ENCODE measurements at regions not wholly inside any gene's neighbourhood (a gene's known extent, or its start where the extent isn't known, plus 50 kb on each side); places are given as distances from the start of the nearest gene placed in this dataset.

DNA sequence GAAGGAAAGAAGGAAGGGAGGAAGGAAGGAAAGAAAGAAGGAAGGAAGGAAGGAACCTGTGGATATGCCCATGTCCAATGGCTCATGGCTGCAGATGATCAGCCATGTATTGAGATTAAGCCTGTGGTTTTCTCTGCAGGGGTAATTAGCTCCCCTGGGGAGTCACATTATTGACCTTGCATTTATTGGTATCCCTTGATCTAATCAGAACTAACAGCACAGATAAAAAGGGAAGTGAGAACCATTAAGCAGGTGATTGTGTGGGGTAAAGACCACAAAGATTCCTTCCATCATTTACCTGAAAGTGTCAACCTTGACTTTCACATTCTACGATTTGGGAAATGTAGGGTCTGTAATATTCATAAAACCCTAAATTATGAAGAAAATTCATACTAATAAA, 390.7 kb downstream of the BRINP2 start:
- intact Hi-C loops (cut with DNase I), result no loop called here
- ATAC-seq (no peak), DNase-seq (no peak)

DNA sequence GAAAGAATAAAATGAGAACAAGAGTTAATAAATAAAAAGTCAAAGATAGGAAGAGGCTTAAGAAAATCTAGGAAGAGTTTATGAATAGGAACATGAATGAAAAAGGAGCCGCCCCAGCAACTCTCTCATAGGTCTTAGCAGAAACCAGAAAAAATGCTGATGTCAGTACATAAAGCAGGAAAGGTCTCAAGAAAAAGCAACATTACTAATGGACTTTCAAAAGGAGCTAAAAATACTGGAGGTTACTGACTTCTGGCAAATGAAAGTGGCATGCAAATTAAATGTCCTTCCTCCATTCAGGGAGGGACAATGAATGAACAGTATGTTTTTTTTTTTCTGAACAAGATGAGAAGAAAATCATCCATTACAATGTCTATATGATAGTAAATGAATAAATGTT, 387.6 kb downstream of the BRINP2 start:
- DNase-seq (no peak), ATAC-seq (no peak)
- intact Hi-C loops (cut with DNase I), result no loop called here

DNA sequence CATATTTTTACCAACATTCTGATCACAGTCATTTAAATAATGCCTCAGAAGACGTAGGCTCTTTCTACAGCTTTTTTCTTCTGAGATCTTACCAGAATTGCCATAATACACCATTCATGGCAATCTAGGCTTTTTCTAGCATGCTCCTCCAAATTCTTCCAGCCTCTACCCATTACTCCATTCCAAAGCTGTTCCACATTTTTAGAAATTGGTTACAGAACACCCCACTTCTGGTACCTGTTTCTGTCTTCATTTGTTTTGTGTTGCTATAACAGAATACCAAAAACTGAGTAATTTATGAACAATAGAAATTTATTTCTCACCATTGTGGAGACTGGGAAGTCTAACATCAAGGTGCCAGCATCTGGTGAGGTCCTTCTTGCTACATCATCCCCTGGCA, 385.4 kb downstream of the BRINP2 start:
- DNase-seq (no peak), ATAC-seq (no peak)
- intact Hi-C loops (cut with DNase I), result no loop called here

DNA sequence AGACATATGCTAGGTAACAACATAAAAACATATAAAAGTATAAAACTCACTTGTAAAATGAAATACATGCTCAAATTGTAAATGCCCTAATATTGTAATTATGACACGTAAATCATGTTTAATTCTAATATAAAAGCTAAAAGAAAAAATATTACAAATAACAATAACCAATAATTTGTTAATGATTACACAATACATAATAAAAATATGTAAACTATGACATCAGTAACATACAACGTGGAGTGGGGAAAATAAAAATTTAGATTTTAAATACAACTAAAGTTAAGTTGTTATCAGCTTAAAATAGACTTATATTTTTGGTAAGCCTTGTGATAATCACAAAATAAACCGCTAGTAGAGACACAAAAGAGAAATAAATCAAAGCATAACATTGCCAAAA, 376.4 kb downstream of the BRINP2 start:
- ATAC-seq, result no peak
- intact Hi-C loops (cut with DNase I), result loop anchor here in 1 of 2 donors (10.0 kb wide), 1 partner anchor 58 kb away; no protein-coding TSS in a partner anchor

DNA sequence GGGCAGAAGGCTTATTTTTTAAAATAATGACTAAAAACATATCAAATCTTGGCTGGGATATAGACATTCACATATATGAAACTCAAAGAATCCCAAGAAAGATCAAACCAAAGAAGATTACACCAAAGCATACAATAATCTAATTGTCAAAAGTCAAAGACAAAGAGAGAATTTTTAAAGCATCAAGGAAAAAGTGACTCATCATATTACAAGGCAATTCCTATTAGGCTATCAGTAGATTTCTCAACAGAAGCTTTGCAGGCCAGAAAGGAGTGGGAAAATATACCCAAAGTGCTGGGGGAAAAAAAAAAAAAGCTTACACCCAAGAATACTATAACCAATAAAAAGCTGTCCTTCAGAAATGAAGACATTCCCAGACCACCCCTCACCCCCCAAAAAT, 375.6 kb downstream of the BRINP2 start:
- DNase-seq, result no peak
- intact Hi-C loops (cut with DNase I), result loop anchor here in 1 of 2 donors (10.0 kb wide), 1 partner anchor 58 kb away; no protein-coding TSS in a partner anchor
- ATAC-seq, result no peak

More for the DNA sequence above, 376.4 kb downstream of the BRINP2 start:
- DNase-seq, result no peak

DNA sequence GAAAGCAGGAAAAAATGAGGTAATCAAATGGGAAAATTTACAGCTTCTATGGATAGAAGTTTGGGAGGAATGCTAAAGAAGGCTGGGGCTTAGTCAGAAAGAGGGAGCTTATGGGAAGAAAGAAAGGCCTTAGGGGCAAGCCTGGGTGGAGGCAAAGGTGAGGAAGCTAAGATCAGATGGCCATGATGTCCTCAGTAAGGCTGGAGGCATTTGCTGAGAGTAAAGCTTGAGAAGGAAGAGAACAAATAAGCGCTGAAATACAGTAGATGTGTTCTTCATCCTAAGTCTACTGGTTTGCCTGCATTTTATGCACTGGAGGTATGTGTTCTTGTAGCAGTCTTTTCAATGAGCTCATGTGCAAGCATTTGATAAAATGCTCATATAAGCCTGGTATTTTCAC, 355.4 kb downstream of the BRINP2 start:
- no peak for ATAC-seq
- no peak for DNase-seq
- intact Hi-C loops (cut with DNase I), result no loop called here

DNA sequence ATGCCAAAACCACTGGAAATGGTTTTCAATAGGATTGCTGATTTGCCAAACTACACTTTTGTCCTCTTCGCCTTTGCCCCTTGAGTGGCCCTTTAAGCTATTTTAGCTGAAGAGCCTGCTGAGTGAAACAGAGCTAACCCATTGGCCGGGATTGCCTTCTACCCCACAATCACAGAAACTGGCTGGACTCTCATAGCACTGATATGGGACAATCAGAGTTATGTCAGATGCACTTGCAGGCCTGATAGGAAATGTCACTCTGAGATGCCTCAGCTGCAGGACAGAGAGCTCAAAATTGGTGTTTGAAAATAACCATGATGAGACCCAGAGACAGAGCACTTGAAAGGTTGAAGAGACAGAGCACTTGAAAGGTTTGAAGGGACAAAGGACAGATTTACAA, 354.4 kb downstream of the BRINP2 start:
- intact Hi-C loops (cut with DNase I), result no loop called here
- DNase-seq (no peak), ATAC-seq (peak; percentile 95 to 98)

DNA sequence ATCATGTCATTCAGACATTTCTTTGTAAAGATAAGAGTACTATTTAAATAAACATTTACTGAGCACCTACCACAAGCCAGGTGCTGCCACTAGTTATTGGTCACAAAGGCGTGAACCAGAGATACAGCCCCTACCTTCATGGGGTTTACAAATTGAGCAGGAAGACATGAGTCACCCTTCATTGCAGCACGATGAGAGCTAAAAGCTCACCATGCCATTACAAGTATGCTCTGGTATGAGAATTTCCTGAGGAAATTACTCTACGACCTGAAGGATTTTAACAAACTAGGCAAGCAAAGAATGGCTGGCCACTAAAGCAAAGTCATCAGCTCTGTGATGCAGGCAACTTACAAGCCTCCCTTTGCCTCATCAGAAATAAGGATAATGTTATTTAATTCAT, 346.8 kb downstream of the BRINP2 start:
- intact Hi-C loops (cut with DNase I), result no loop called here
- DNase-seq (no peak), ATAC-seq (no peak)

DNA sequence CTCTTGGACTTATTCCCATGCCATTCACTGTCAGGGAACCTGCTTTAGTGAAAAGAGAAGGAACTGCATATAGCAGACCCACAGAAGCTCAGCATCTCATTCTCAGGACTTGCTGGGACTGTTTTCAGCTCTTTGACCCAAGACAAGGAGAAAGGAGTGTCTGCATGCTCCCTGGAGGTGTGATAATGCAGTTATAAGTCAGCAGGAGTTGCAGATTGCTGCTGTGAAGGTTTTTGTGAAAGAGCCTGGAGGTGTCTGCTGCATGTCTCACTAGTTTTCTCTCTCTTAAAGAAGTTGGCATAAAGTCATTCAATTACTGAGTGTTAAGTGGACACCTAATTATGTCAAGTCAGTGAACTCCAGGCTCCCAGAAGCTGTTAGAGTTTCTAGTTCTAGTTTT, 343.4 kb downstream of the BRINP2 start:
- no peak for ATAC-seq
- intact Hi-C loops (cut with DNase I), result no loop called here
- DNase-seq, result no peak

DNA sequence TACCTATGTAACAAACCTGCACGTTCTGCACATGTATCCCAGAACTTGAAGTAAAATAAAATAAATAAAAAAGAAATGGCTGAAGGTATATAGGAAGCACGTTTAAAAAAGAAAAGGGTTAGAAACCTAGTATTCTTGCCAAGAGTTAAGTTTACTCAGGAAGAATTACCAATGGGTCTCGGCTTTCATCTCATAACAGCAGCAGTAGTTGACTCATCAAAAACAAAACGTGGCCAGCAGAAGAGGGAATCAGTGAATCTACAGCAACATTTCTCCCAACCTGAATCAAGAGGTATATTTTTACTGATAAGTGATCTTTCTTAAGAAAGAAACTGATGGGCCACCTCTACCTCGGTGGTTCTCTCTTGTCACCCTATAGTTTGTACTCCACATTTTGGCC, 340.3 kb downstream of the BRINP2 start:
- intact Hi-C loops (cut with DNase I), result no loop called here
- DNase-seq (no peak), ATAC-seq (no peak)

DNA sequence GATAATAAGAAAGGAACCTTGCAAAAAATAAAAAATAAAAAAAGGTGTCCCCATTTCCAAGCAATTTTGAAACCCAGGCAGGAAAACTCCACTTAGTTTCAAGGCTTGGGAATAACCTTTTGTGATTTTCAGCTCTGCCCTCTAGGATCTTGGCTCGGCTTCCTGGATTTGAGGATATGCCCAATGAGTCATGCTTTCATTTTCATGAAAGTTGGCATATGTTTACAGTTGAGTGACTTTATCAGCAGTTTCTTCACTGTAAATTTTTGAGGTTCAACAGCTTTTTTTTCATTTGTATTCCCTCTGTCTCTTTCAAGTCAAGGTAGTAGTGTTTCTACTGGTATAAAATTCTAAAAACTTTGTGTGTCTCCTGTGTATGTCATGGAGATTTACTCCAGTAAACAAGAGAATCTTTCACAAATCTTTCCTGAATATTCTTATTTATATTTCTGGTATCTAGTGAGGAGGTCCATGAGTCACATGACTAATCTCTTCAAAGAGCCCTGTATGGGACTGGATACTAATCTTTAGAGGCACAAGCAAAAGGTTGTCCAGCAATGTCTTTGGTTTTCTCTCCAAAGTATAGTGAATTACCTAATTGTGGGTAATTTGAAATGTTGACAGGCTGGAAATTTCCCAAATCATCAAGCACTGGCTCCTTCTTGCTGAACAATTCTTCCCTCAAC, 335.3 kb downstream of the BRINP2 start:
- intact Hi-C loops (cut with DNase I), result no loop called here
- no peak for ATAC-seq
- DNase-seq, result no peak

DNA sequence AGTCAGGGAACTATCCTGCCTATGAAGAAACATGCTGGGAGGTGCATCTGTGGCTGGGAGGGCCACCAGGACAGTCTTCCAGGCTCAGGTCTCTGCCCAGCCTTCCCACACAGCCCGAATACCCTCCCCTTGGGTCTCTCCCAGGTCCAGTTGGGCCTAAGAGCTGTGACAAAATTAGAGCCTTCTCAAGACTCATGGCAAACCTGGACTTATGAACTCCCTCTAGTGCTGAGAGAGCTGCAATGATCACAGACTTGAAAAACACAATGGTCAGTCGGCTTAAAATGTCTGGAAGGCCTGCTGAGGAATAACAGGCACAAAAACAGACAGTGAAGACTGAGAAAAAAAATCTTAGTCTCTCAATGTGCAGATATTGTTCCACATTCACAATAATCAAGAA, 325.1 kb downstream of the BRINP2 start:
- intact Hi-C loops (cut with DNase I), result no loop called here
- ATAC-seq (no peak), DNase-seq (no peak)

DNA sequence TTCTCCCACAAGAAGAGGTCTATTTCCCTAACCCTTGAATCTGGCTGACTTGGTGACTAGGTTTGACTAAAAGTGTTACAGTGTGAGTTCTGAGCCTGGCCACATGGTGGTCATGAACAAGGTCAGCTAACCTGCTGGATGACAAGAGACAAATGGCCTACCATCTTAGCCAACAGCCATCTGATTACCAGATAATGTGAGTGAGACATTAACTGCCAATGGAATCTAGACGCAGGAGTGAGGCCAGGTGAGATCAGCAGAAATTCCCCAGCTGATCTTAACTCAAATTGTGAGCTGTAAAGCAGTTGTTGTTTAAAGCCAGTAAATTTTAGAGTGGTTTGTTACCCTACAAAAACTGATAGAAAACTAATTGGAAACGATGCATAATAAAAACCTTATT, 320.0 kb downstream of the BRINP2 start:
- intact Hi-C loops (cut with DNase I), result no loop called here
- no peak for ATAC-seq

DNA sequence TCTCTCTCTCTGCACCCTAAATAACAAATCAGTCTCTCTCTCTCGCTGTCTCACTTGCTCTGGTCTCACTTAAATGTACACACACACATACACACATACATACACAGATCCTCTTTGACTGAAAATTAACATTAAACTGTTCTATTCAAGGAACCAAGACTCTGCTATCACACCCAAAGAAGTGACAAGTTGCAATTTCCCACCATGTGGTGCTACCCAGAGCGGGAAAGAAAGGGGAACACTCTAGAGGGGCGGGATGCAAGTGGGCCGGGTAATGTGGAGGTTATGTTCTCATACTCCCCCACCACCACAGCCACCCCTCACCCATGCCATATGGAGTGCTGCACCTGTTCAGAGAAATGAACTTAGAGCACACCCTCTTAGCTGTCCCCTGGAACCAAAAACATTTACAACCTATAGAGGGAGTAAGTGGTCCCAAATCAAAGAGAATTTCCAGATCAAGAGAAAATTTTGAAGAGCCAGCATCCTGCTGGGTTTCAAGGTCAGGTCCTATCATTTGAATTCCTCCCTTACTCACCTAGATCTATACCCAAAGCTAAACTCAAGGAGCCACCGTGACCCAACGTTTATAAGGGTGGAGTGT, 319.4 kb downstream of the BRINP2 start:
- no peak for ATAC-seq
- intact Hi-C loops (cut with DNase I), result no loop called here
- DNase-seq, result no peak

More for the DNA sequence above, 320.0 kb downstream of the BRINP2 start:
- no peak for DNase-seq

DNA sequence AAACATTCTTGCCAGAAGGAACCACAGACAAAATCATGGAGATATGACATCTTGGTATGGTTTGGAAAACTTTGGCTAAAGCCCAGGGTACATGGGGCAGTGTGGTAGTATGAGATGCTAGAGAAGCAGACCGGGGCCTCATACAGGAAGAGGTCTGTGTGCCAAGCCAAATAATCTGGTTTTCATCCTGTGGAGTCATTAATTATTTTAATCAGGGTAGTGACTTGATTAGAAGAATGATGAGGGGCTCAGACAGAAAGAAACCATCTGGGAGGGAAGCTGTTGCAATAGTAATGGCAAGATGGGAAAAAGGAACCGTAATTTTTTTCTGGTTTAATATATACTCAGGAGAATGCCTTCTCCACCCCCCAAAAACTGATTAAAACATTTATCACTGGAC, 318.0 kb downstream of the BRINP2 start:
- no peak for ATAC-seq
- no peak for DNase-seq
- intact Hi-C loops (cut with DNase I), result no loop called here

DNA sequence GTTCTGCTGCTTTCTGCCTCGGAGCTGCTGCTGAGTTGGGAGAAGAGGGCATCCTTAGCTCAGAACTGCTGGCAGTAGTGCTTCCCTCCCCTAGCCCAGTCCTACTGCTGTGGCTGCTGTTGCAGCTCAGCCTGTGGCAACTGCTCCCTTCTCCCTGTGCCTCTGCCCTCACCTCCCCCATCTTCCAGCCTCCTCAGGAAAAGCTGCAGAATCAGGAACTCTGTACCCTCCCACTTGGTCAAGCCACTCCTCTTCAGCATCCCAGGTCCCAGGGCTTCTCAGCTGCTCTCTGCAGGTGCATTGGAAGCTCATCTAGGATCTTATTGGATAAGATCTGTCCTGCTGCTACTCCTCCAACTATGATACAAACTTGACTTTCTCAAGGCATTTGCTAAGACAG, 316.7 kb downstream of the BRINP2 start:
- no peak for DNase-seq
- intact Hi-C loops (cut with DNase I), result no loop called here
- ATAC-seq, result no peak

DNA sequence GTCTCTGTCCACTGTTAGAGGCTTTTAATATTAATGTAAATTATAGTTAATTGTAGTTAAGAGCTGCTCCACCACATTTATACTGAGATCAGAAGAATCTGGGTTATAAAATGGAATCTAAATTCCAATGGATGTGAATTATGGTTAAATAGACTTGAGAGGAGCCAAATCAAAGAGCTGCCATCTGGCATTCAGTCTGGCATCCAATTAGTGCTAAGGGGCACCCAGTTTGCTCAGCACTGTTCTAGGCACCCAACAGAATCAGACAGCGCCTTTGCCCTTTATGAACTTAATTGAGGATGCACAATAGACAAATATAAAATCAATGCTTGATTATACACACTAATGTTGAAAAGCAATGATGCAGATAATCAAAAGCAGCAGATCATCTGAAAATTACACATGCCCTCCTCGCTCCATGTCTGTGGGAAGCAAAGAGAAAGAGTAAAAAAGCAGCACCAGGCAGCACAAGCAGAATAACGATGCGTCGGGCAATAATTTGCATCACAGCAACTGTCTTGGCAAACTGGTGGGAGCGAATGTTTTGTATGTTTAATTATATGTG, 310.1 kb downstream of the BRINP2 start:
- DNase-seq, result no peak
- ATAC-seq, result no peak
- intact Hi-C loops (cut with DNase I), result no loop called here

DNA sequence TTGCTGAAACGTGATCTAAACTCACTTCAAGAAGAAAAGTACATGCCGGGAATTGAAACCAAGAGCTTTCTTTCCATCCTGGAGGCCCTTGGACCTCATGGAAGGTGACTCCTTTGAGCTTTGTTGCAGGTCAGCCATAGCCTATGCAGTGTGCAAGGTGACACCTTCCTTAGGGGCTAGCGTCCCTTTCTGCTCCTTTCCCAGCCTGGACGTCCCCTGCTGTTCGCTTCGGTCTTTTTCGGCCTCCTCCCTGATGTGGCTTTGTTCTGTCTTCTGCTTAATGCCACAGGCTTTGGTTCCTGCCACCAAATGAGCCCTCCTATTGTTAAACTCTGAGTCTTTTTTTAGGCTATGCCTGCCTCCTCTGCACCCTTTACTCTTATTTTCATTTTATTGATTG, 308.8 kb downstream of the BRINP2 start:
- no peak for ATAC-seq
- intact Hi-C loops (cut with DNase I), result no loop called here
- DNase-seq, result no peak

DNA sequence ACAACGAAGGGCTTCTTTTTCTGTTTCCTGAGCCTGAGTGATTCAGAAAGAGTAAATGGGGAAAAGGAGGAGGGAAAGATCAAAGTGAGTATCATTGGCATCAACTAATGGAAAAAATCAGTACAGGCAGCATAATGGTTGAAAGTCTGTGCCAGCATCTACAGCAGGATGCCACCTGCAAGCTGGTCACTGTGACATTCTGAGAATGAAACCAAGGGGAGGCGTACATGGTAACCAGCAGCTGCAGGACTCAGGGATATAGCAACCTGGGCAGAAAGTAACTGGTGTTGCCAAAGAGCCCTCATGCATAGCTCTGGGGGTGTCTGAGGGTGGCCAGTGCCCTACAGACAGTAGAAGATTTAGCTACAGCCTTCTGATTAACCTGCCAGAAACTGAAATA, 305.9 kb downstream of the BRINP2 start:
- intact Hi-C loops (cut with DNase I), result no loop called here
- ATAC-seq, result no peak
- no peak for DNase-seq

DNA sequence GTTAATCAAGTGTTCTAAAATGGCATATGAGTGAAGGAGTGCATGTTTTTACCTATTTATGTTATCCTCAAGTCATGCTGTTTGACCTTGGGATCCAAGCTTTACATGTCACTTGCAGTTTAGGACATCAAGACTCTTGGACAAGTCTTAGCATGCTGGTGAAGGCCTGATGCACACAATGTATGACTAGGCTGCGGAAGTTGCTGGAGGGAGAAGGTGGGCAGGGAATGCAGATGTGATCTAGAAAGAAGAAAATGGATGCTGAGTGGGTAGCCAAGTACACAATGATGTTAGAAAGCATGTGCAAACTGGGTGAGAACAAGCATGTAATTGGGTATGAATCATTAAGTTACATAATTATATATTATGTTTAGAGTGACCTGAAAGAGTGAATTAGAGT, 301.8 kb downstream of the BRINP2 start:
- intact Hi-C loops (cut with DNase I), result no loop called here
- ATAC-seq (no peak), DNase-seq (no peak)

DNA sequence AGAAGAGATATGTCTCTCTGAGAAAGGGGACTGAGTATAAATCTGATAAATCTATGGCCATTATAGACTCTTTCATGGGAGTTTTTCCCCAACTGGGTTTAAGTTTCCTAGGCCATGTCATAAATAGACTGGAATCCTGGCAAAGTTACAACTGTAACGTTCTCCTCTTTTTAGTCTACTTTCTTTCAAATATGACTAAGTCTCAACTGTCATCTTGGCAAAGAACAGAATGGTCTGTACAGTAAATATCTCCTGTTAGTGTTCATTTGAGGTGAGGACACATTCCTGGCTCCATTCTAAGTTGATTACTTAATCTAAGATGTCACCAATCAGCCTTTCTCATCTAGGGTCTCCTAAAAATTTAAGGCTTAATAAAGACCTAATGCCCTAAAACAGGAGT, 300.5 kb downstream of the BRINP2 start:
- no peak for ATAC-seq
- intact Hi-C loops (cut with DNase I), result no loop called here
- DNase-seq, result no peak

All from left cardiac atrium (tissue), 4 donors.